NCI-H345 treated with DMSO at 0.1 percent for 48 hours (cell line): ENCODE measurements at regions not wholly inside any gene's neighbourhood (a gene's known extent, or its start where the extent isn't known, plus 50 kb on each side); places are given as distances from the start of the nearest gene placed in this dataset.
"Not testable (repeated sequence)": the region's sequence is repeated elsewhere in the genome, so short reads cannot be mapped to it uniquely, and the experiment has no call there.

Source experiments
- DNase-seq: peaks from one replicate; lab custom pipeline; 2025; ENCODE audit not compliant: unreplicated experiment; lab: John Stamatoyannopoulos, UW

- no peak for DNase-seq
Measured at GRCh38 chr1:58206749-58207148, 339.8 kb downstream of the OMA1 start.

GRCh38 chr1:58204284-58204683 lies 342.2 kb downstream of the OMA1 start:
- no peak for DNase-seq

- DNase-seq: no peak
Measured at GRCh38 chr1:58201492-58202106, 344.9 kb downstream of the OMA1 start.

- no peak for DNase-seq
Measured at GRCh38 chr1:58200437-58200836, 346.1 kb downstream of the OMA1 start.

GRCh38 chr1:58197811-58198210 lies 348.7 kb downstream of the OMA1 start:
- DNase-seq: no peak

GRCh38 chr1:58190267-58190988 lies 356.1 kb downstream of the OMA1 start:
- no peak for DNase-seq

GRCh38 chr1:58189453-58189852 lies 357.1 kb downstream of the OMA1 start:
- no peak for DNase-seq

GRCh38 chr1:58183286-58183685 lies 363.2 kb downstream of the OMA1 start:
- peak; percentile 34 for DNase-seq

- no peak for DNase-seq
Measured at GRCh38 chr1:58180537-58180936, 366.0 kb downstream of the OMA1 start.

GRCh38 chr1:58169160-58169559 lies 377.4 kb downstream of the OMA1 start:
- DNase-seq: not testable (repeated sequence)

GRCh38 chr1:58167131-58167530 lies 379.4 kb downstream of the OMA1 start:
- DNase-seq: not testable (repeated sequence)

GRCh38 chr1:58166417-58166816 lies 380.1 kb downstream of the OMA1 start:
- DNase-seq: no peak

GRCh38 chr1:58165073-58165472 lies 381.5 kb downstream of the OMA1 start:
- DNase-seq: no peak

GRCh38 chr1:58162952-58163550 lies 383.5 kb downstream of the OMA1 start:
- peak; percentile 54 for DNase-seq

GRCh38 chr1:58159434-58159830 lies 387.1 kb downstream of the OMA1 start:
- no peak for DNase-seq

- no peak for DNase-seq
Measured at GRCh38 chr1:58158506-58159433, 387.8 kb downstream of the OMA1 start.

- no peak for DNase-seq
Measured at GRCh38 chr1:58158016-58158415, 388.5 kb downstream of the OMA1 start.

GRCh38 chr1:58157256-58157655 lies 389.3 kb downstream of the OMA1 start:
- DNase-seq: peak; percentile 10

GRCh38 chr1:58156831-58157230 lies 389.7 kb downstream of the OMA1 start:
- no peak for DNase-seq

- DNase-seq: no peak
Measured at GRCh38 chr1:58156124-58156468, 390.4 kb downstream of the OMA1 start.

- DNase-seq: no peak
Measured at GRCh38 chr1:58155418-58156123, 391.0 kb downstream of the OMA1 start.
